ENCODE measurements at regions not wholly inside any gene's neighbourhood (a gene's known extent, or its start where the extent isn't known, plus 50 kb on each side); places are given as distances from the start of the nearest gene placed in this dataset.
"Not testable (repeated sequence)": the region's sequence is repeated elsewhere in the genome, so short reads cannot be mapped to it uniquely, and the experiment has no call there.

DNA sequence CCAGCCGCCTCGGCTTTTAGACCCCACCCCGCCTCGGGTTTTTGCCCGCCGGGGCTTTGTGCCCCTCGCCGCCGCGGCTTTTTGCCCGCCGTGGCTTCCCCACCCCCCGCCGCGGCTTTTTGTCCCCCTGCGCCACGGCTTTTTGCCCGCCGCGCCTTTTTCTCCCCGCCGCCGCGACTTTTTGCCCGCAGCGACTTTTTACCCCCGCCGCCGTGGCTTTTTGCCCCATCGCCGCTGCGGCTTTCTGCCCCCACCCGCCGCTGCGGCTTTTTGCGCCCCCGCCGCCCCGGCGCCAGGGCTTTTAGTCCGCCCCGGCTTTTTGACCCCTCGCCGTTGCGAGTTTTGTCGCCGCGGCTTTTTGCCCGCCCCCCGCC is 474.4 kb downstream of the FAM72C start:
- Histone ChIP-seq H3K79me2 (ENCODE audit: insufficient read depth, low read depth) (no peaks in the 10 kb centered on the region), H3K4me3 (IDR thresholded peaks at IDR 0.05; ENCODE audit: insufficient read depth, low read depth, low read length) (no peak overlapping the region), H2AFZ (ENCODE audit: low read depth) (no peak overlapping the region; the same call in 1 of the 2 replicates), H3K9ac (no peak overlapping the region), H4K20me1 (ENCODE audit: insufficient read depth) (no peaks in the 10 kb centered on the region), H3K4me2 (peak overlapping the region; percentile 25; the same call in 1 of the 2 replicates), H3K4me1 (ENCODE audit: low read depth, poor library complexity, severe bottlenecking) (no peaks in the 10 kb centered on the region), H3K27me3 (ENCODE audit: insufficient read depth, low read depth) (peaks cover 16% of the 10 kb centered on the region), H3K27ac (no peak overlapping the region), H3K36me3 (ENCODE audit: insufficient read depth) (no peaks in the 10 kb centered on the region)
- TF ChIP-seq, protein P1, sequence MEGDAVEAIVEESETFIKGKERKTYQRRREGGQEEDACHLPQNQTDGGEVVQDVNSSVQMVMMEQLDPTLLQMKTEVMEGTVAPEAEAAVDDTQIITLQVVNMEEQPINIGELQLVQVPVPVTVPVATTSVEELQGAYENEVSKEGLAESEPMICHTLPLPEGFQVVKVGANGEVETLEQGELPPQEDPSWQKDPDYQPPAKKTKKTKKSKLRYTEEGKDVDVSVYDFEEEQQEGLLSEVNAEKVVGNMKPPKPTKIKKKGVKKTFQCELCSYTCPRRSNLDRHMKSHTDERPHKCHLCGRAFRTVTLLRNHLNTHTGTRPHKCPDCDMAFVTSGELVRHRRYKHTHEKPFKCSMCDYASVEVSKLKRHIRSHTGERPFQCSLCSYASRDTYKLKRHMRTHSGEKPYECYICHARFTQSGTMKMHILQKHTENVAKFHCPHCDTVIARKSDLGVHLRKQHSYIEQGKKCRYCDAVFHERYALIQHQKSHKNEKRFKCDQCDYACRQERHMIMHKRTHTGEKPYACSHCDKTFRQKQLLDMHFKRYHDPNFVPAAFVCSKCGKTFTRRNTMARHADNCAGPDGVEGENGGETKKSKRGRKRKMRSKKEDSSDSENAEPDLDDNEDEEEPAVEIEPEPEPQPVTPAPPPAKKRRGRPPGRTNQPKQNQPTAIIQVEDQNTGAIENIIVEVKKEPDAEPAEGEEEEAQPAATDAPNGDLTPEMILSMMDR (conservative IDR thresholded peaks at IDR 0.05; ENCODE audit: low read depth, low read length) = no peak

DNA sequence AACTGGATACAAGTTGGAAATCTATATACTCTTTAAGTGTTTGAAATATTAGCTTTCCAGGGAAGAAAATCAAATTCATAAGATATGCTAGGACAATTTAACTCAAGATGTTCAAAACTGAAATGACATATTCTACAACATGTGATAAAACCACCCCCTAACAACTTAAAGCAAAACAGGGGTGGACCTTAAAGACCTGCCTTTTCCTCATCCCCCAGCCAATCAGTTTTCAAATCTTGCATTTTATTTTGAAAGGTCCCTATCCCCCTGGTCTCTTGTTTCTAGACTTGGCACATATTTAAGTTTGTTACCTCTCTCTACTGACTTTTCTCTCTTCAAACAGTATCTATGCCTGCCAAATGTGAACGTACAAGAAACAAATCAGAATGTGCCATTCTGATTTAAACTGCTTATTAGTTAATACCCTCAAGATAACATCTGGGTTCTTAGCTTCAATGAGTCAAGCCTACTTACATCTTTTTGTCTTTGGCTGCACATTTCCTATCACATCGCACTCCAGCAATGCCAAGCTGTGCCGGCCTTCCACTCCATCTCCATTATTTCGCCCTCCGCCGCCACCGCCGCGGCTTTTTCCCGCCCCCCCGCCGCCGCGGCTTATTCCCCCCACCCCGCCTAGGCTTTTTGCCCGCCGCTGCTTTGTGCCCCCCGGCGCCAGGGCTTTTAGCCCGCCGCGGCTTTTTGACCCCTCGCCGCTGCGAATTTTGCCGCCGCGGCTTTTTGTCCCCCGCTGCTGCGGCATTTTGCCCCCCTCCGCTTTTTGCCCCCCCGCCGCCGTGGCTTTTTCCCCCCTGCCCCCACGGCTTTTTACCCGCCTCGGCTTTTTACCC is 475.0 kb downstream of the FAM72C start:
- H3K36me3 ChIP-seq (ENCODE audit: insufficient read depth); H3K4me3 ChIP-seq (IDR thresholded peaks at IDR 0.05; ENCODE audit: insufficient read depth, low read depth, low read length); H3K9ac ChIP-seq; H3K79me2 ChIP-seq (ENCODE audit: insufficient read depth, low read depth); H4K20me1 ChIP-seq (ENCODE audit: insufficient read depth); H2AFZ ChIP-seq (ENCODE audit: low read depth); H3K4me1 ChIP-seq (ENCODE audit: low read depth, poor library complexity, severe bottlenecking); H3K27ac ChIP-seq: not testable (repeated sequence)
- H3K4me2 ChIP-seq = 0 out of 2 replicates have a peak overlapping the region, but pooled peaks have one; percentile 44
- peaks cover 16% of the 10 kb centered on the region for H3K27me3 ChIP-seq (ENCODE audit: insufficient read depth, low read depth)
